Spleen (tissue), 11 donors: ENCODE measurements at regions not wholly inside any gene's neighbourhood (a gene's known extent, or its start where the extent isn't known, plus 50 kb on each side); places are given as distances from the start of the nearest gene placed in this dataset.

ENCODE experiments used
- DNase-seq: peaks from one replicate; pipeline ENCODE4 v3.0.0-alpha.2; 2020
- H3K27ac ChIP-seq, 8 donors: fragments of 200-600 bp; sonication (generic) in 7 of 8; 1 replicate in 4 of 8; 2 replicates in 4 of 8; pipeline versions ENCODE4 v1.5.0 to v1.8.0; 2016 to 2021; ENCODE audit warnings: inconsistent platforms in 4 of 8, mild to moderate bottlenecking in 4 of 8, moderate library complexity in 1 of 8
- H3K27me3 ChIP-seq, 7 donors: fragments of 200-600 bp; sonication (generic) in 6 of 7; replicated peaks in 1 of 7; 1 replicate in 4 of 7; 2 replicates in 3 of 7; pipeline versions ENCODE4 v1.5.0 to v1.8.0; 2016 to 2021; ENCODE audit warnings: inconsistent platforms in 3 of 7, mild to moderate bottlenecking in 1 of 7
- H3K36me3 ChIP-seq, 6 donors: fragments of 200-600 bp; sonication (generic) in 5 of 6; 1 replicate in 4 of 6; 2 replicates in 2 of 6; pipeline versions ENCODE4 v1.5.0 to v1.8.0; 2016 to 2021; ENCODE audit warnings: inconsistent platforms in 2 of 6
- H3K4me1 ChIP-seq, 6 donors: fragments of 200-600 bp; sonication (generic) in 5 of 6; 1 replicate in 3 of 6; 2 replicates in 3 of 6; pipeline versions ENCODE4 v1.5.0 to v1.8.0; 2016 to 2021; ENCODE audit warnings: inconsistent platforms in 3 of 6
- H3K4me3 ChIP-seq, 8 donors: fragments of 200-600 bp; sonication (generic) in 7 of 8; 1 replicate in 4 of 8; 2 replicates in 4 of 8; pipeline versions ENCODE4 v1.5.0 to v1.8.0; 2016 to 2021; ENCODE audit warnings: inconsistent platforms in 4 of 8, mild to moderate bottlenecking in 4 of 8, moderate library complexity in 2 of 8
- H3K9me3 ChIP-seq, 8 donors: fragments of 200-600 bp; sonication (generic) in 7 of 8; 1 replicate in 4 of 8; 2 replicates in 4 of 8; pipeline versions ENCODE4 v1.5.0 to v1.8.0; 2016 to 2021; ENCODE audit warnings: inconsistent platforms in 4 of 8
- CTCF ChIP-seq, 11 experiments: fragments of 200-600 bp in 7 of 11; fragments of 450-650 bp in 4 of 11; sonication (generic) in 4 of 11; IDR thresholded peaks in 8 of 11; conservative IDR thresholded peaks in 3 of 11; 1 replicate in 7 of 11; 2 replicates in 4 of 11; pipeline versions ENCODE4 v1.4.0 to v1.8.0; 2016 to 2021; ENCODE audit warnings: antibody characterized with exemption in 11 of 11, inconsistent platforms in 4 of 11, mild to moderate bottlenecking in 1 of 11
- POLR2A ChIP-seq, 3 donors: fragments of 450-650 bp; IDR thresholded peaks; one replicate each; pipeline ENCODE4 v1.5.1; 2017; ENCODE audit warnings: antibody characterized with exemption in 3 of 3, mild to moderate bottlenecking in 1 of 3
- POLR2AphosphoS5 ChIP-seq, 3 donors: sonication (generic); formaldehyde crosslinking; IDR thresholded peaks; one replicate each; pipeline ENCODE4 v1.5.1; 2017; ENCODE audit warnings: antibody characterized with exemption in 3 of 3
- WGBS, 5 donors: extraction: QIAGEN DNeasy Blood & Tissue Kit in 3 of 5; methylation state at CpG; one replicate each; pipeline versions ENCODE4 v1.1.5 to v1.1.7; 2013 to 2018; 5-methylcytosine and 5-hydroxymethylcytosine counted together
- intact Hi-C: fragments of 100-400 bp; cut with DNase I; formaldehyde crosslinking; loops from one replicate; pipeline ENCODE4 v1.15.0; 2023; ENCODE audit warnings: low total_unique reads
- donor health status: healthy with polysubstance abuse.
- donor health status: DM: no; HTN: no; CAD: no; lungs with moderate emphysema.
- donor health status: DM: no; HTN: no; CAD: no.
- donor health status: Bipolar disorder and iron deficiency.
- donor health status: healthy.
- donor health status: DM: no; HTN: no; CAD: no.
- donor health status: DM: yes; HTN: yes; CAD: no.

- 31 to 52% (median 38%) methylated on average over 14 to 15 of the region's 15 CpGs for WGBS, 5 donors
- DNase-seq: peak; percentile 85
- H3K36me3 ChIP-seq: no peaks in the 10 kb centered on the region
- TF ChIP-seq CTCF (IDR thresholded peaks at IDR 0.05 in 8 of 11, conservative IDR thresholded peaks at IDR 0.05 in 3 of 11): no peak
- TF ChIP-seq POLR2AphosphoS5 (IDR thresholded peaks at IDR 0.05): peak; percentile 82 to 88 (median 86)
- TF ChIP-seq POLR2A (IDR thresholded peaks at IDR 0.05): no peak
- intact Hi-C loops: no loop called here
- no peak overlapping the region for H3K4me3 ChIP-seq
- no peaks in the 10 kb centered on the region for H3K27me3 ChIP-seq
- peaks cover 0 to 7% (median 0%) of the 10 kb centered on the region in 8 donors for H3K9me3 ChIP-seq
- peak overlapping the region; percentile 57 to 87 (median 74) for H3K27ac ChIP-seq
- H3K4me1 ChIP-seq: peaks cover 0 to 54% (median 25%) of the 10 kb centered on the region in 6 donors
Observed at GRCh38 chr12:124625867-124626675, 58.7 kb upstream of the NCOR2 start.

- intact Hi-C loops: no loop called here
Observed at GRCh38 chr12:124624823-124625222, 57.4 kb upstream of the NCOR2 start.

GRCh38 chr12:124623344-124624035 is 56.1 kb upstream of the NCOR2 start:
- peaks cover 0 to 64% (median 28%) of the 10 kb centered on the region in 6 donors for H3K4me1 ChIP-seq
- no peak overlapping the region for H3K4me3 ChIP-seq
- H3K27me3 ChIP-seq: peaks cover 0 to under 1% (median 0%) of the 10 kb centered on the region in 7 donors
- H3K9me3 ChIP-seq: peaks cover 0 to 7% (median 0%) of the 10 kb centered on the region in 8 donors
- DNase-seq: no peak
- H3K36me3 ChIP-seq: no peaks in the 10 kb centered on the region
- no peak overlapping the region for H3K27ac ChIP-seq
- no peak for TF ChIP-seq POLR2A (IDR thresholded peaks at IDR 0.05)
- no peak for TF ChIP-seq POLR2AphosphoS5 (IDR thresholded peaks at IDR 0.05)
- no peak for TF ChIP-seq CTCF (IDR thresholded peaks at IDR 0.05 in 8 of 11, conservative IDR thresholded peaks at IDR 0.05 in 3 of 11)
- intact Hi-C loops: no loop called here
- WGBS, 5 donors: 85 to 93% (median 90%) methylated on average over 10 to 14 of the region's 14 CpGs

More at GRCh38 chr12:124624823-124625222, 57.4 kb upstream of the NCOR2 start:
- Histone ChIP-seq H3K27me3 (no peaks in the 10 kb centered on the region), H3K9me3 (peaks cover 0 to 7% (median 0%) of the 10 kb centered on the region in 8 donors), H3K4me3 (no peak overlapping the region), H3K27ac (peak overlapping the region in 5 of 8 donors; percentile 73 to 87 (median 80)), H3K36me3 (no peaks in the 10 kb centered on the region), H3K4me1 (peaks cover 0 to 64% (median 28%) of the 10 kb centered on the region in 6 donors)
- 81 to 89% (median 86%) methylated on average over 7 to 10 of the region's 10 CpGs for WGBS, 5 donors
- DNase-seq: no peak
- TF ChIP-seq POLR2A (IDR thresholded peaks at IDR 0.05): no peak
- TF ChIP-seq CTCF (IDR thresholded peaks at IDR 0.05 in 8 of 11, conservative IDR thresholded peaks at IDR 0.05 in 3 of 11): no peak
- TF ChIP-seq POLR2AphosphoS5 (IDR thresholded peaks at IDR 0.05): no peak

DNA sequence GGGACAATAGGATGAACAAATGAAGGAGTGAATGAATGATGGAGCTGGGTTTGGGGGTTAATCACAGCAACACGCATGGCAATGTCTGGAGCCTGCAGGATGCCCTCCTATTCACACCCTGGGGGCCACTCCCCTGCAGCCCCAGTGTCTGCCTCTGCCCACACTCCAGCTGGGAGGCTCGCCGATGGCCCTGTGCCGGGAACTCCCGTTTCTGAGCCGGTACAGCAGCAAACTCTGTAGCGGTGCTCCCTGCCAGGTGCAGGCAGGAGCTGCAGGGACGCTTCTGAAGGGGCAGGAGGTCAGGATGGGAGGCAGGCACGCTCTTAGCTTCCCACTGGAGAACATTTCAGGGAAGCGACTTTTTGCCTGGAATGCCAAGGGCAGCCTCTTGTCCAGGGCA is 55.4 kb upstream of the NCOR2 start:
- TF ChIP-seq POLR2AphosphoS5 (IDR thresholded peaks at IDR 0.05) (no peak), POLR2A (IDR thresholded peaks at IDR 0.05) (no peak), CTCF (IDR thresholded peaks at IDR 0.05 in 8 of 11, conservative IDR thresholded peaks at IDR 0.05 in 3 of 11) (no peak)
- no peaks in the 10 kb centered on the region for H3K36me3 ChIP-seq
- peaks cover 0 to 62% (median 26%) of the 10 kb centered on the region in 6 donors for H3K4me1 ChIP-seq
- intact Hi-C loops: no loop called here
- DNase-seq: no peak
- H3K27ac ChIP-seq: no peak overlapping the region
- H3K27me3 ChIP-seq: peaks cover 0 to 8% (median 0%) of the 10 kb centered on the region in 7 donors
- H3K4me3 ChIP-seq: no peak overlapping the region
- WGBS, 5 donors: 67 to 84% (median 83%) methylated on average over 3 to 10 of the region's 10 CpGs
- H3K9me3 ChIP-seq: peaks cover 0 to 7% (median 0%) of the 10 kb centered on the region in 8 donors
